GM18861 (cell line): ENCODE measurements at regions not wholly inside any gene's neighbourhood (a gene's known extent, or its start where the extent isn't known, plus 50 kb on each side); places are given as distances from the start of the nearest gene placed in this dataset.
"Not testable (repeated sequence)": the region's sequence is repeated elsewhere in the genome, so short reads cannot be mapped to it uniquely, and the experiment has no call there.

ENCODE experiments used
- ATAC-seq: cut with Tn5 transposase; IDR thresholded peaks from one replicate; pipeline ENCODE4 v1.9.1; 2021; ENCODE audit not compliant: unreplicated experiment

GRCh38 chr12:87349681-87350080 lies 679.5 kb downstream of the C12orf50 start:
- ATAC-seq: no peak

- ATAC-seq: no peak
Observed at GRCh38 chr12:87348071-87348470, 681.1 kb downstream of the C12orf50 start.

- no peak for ATAC-seq
Observed at GRCh38 chr12:87344699-87345098, 684.5 kb downstream of the C12orf50 start.

GRCh38 chr12:87338681-87339080 lies 690.5 kb downstream of the C12orf50 start:
- no peak for ATAC-seq

- ATAC-seq: no peak
Observed at GRCh38 chr12:87336814-87337336, 692.3 kb downstream of the C12orf50 start.

- no peak for ATAC-seq
Observed at GRCh38 chr12:87332987-87333726, 696.0 kb downstream of the C12orf50 start.

- ATAC-seq: not testable (repeated sequence)
Observed at GRCh38 chr12:87330071-87330555, 699.1 kb downstream of the C12orf50 start.

- ATAC-seq: no peak
Observed at GRCh38 chr12:87329076-87329863, 699.9 kb downstream of the C12orf50 start.

GRCh38 chr12:87323369-87323768 lies 705.8 kb downstream of the C12orf50 start:
- no peak for ATAC-seq

GRCh38 chr12:87320724-87321123 lies 708.5 kb downstream of the C12orf50 start:
- no peak for ATAC-seq

- ATAC-seq: no peak
Observed at GRCh38 chr12:87317302-87317701, 711.9 kb downstream of the C12orf50 start.

GRCh38 chr12:87311206-87311605 lies 718.0 kb downstream of the C12orf50 start:
- ATAC-seq: peak; percentile 57

- ATAC-seq: no peak
Observed at GRCh38 chr12:87310126-87310525, 719.1 kb downstream of the C12orf50 start.

GRCh38 chr12:87305481-87305880 lies 723.7 kb downstream of the C12orf50 start:
- no peak for ATAC-seq

GRCh38 chr12:87304406-87304805 lies 724.8 kb downstream of the C12orf50 start:
- ATAC-seq: no peak

- no peak for ATAC-seq
Observed at GRCh38 chr12:87303396-87304012, 725.7 kb downstream of the C12orf50 start.

GRCh38 chr12:87302126-87302745 lies 727.0 kb downstream of the C12orf50 start:
- no peak for ATAC-seq

- no peak for ATAC-seq
Observed at GRCh38 chr12:87290505-87290904, 738.7 kb downstream of the C12orf50 start.

GRCh38 chr12:87283886-87284285 lies 745.3 kb downstream of the C12orf50 start:
- ATAC-seq: no peak

- ATAC-seq: no peak
Observed at GRCh38 chr12:87283111-87283510, 746.1 kb downstream of the C12orf50 start.

GRCh38 chr12:87280893-87281292 lies 748.3 kb downstream of the C12orf50 start:
- ATAC-seq: peak; percentile 42
